ENCODE measurements at regions not wholly inside any gene's neighbourhood (a gene's known extent, or its start where the extent isn't known, plus 50 kb on each side); places are given as distances from the start of the nearest gene placed in this dataset.

- TF ChIP-seq, protein P1, sequence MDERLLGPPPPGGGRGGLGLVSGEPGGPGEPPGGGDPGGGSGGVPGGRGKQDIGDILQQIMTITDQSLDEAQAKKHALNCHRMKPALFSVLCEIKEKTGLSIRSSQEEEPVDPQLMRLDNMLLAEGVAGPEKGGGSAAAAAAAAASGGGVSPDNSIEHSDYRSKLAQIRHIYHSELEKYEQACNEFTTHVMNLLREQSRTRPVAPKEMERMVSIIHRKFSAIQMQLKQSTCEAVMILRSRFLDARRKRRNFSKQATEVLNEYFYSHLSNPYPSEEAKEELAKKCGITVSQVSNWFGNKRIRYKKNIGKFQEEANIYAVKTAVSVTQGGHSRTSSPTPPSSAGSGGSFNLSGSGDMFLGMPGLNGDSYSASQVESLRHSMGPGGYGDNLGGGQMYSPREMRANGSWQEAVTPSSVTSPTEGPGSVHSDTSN (CRISPR knock-in tag; IDR thresholded peaks at IDR 0.05) = no peak
- TF ChIP-seq SUZ12 (IDR thresholded peaks at IDR 0.05; ENCODE audit: low read depth, low read length) = no peak
- no peak for TF ChIP-seq ZNF580 (CRISPR knock-in tag; IDR thresholded peaks at IDR 0.05; ENCODE audit: borderline replicate concordance, low read depth)
- no peak for TF ChIP-seq ZNF790 (CRISPR knock-in tag; IDR thresholded peaks at IDR 0.05; ENCODE audit: borderline replicate concordance)
- no peak for TF ChIP-seq ZNF383 (CRISPR knock-in tag; IDR thresholded peaks at IDR 0.05; ENCODE audit: borderline replicate concordance)
- TF ChIP-seq ZNF530 (CRISPR knock-in tag; IDR thresholded peaks at IDR 0.05; ENCODE audit: low read depth) = no peak
- TF ChIP-seq ZNF136 (CRISPR knock-in tag; IDR thresholded peaks at IDR 0.05; ENCODE audit: low read depth) = no peak
- no peak for TF ChIP-seq KDM5B (CRISPR knock-in tag; IDR thresholded peaks at IDR 0.05; ENCODE audit: borderline replicate concordance)
These were observed 65.6 kb upstream of the BLTP1 start (continued) for GRCh38 chr4:122086338-122087065.

DNA sequence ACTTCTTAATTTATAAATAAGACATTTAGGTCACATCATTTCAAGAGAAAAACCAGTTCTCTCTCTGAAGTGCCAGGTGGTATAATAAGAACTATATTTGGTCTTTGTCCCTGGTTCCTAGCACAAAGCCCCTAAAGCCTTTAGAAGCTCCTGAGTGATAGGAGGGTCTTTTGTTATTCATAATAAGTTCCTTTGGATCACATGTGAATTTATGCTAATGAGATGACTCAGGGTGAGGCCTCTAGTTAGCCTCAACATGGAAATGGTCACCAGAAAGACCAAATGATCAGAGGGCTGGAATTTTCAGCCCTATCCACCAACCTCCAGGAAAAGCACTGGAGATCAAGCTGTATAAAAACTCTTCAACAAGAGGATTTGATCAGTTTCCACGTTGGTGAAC lies 68.1 kb upstream of the BLTP1 start:
- FAIRE-seq (no peak), DNase-seq (ENCODE audit: low spot score) (no peak), ATAC-seq (no peak)
- no peak overlapping the region for H2AFZ ChIP-seq (ENCODE audit: low read length)
- no peak overlapping the region for H3K4me3 ChIP-seq (replicated peaks in 1 of 3; ENCODE audit: insufficient read depth in 1 of 3, low read depth in 2 of 3, low read length in 3 of 3)
- in situ Hi-C loops (cut with HindIII; ENCODE audit: extremely low pct_ligation_motif_present, low pct_unique_long_range_greater_than_20kb) = no loop called here
- H3K36me3 ChIP-seq (replicated peaks in 1 of 2; ENCODE audit: control insufficient read depth in 1 of 2, insufficient read depth in 2 of 2, low read length in 2 of 2) = no peaks in the 10 kb centered on the region
- H3K4me2 ChIP-seq (ENCODE audit: low read depth, low read length) = no peak overlapping the region
- intact Hi-C loops (cut with micrococcal nuclease; ENCODE audit: unreplicated experiment) = no loop called here
- no peaks in the 10 kb centered on the region for H3K9me3 ChIP-seq (ENCODE audit: low read length)
- TF ChIP-seq ZBTB49 (CRISPR knock-in tag; IDR thresholded peaks at IDR 0.05; ENCODE audit: borderline replicate concordance) (no peak), ZNF703 (CRISPR knock-in tag; IDR thresholded peaks at IDR 0.05; ENCODE audit: borderline replicate concordance) (no peak)
- no peaks in the 10 kb centered on the region for H3K27me3 ChIP-seq (ENCODE audit: control insufficient read depth in 1 of 2, insufficient read depth in 2 of 2, low read length in 2 of 2)
- 0% methylated on average over 1 of the region's 1 CpG for WGBS (ENCODE audit: low lambda C conversion rate)
- no peaks in the 10 kb centered on the region for H3K4me1 ChIP-seq (ENCODE audit: insufficient read depth, low read length)
- no peaks in the 10 kb centered on the region for H3K79me2 ChIP-seq (ENCODE audit: insufficient read depth, low read length)
- no peak overlapping the region for H3K9ac ChIP-seq (ENCODE audit: insufficient read depth, low read depth, low read length)
- no peak overlapping the region for H3K27ac ChIP-seq (ENCODE audit: extremely low read length, insufficient read depth, low read length)
- ChIA-PET POLR2A (no interaction called here), CTCF (ENCODE audit: low intra/inter-chr PET ratio, low total read pairs) (no interaction called here)
- no peaks in the 10 kb centered on the region for H4K20me1 ChIP-seq (ENCODE audit: insufficient read depth, low read length)
- no TSS peak for BruUV-seq (replicated peaks)

Measured in HepG2 (cell line).